K562 (cell line): ENCODE measurements at regions not wholly inside any gene's neighbourhood (a gene's known extent, or its start where the extent isn't known, plus 50 kb on each side); places are given as distances from the start of the nearest gene placed in this dataset.

Experiments used
- ATAC-seq: fragments of 200-7000 bp; cut with Tn5 transposase; 3 replicates; pipeline ENCODE4 v1.9.1; 2020; ENCODE audit warnings: moderate library complexity
- BruUV-seq: library from RNA; stranded (reverse); fragments of 400-500 nt; replicated peaks from 2 replicates; lab custom pipeline; 2021; lab: Mats Ljungman, UMichigan
- CTCF ChIA-PET: fragments of 300-600 bp; formaldehyde crosslinking; extraction: SDS; loops from one replicate; lab custom pipeline; 2021; ENCODE audit warnings: low intra/inter-chr PET ratio; lab: Yijun Ruan, JAX
- POLR2A ChIA-PET: fragments of 300-600, 350-650 bp; sonication (Branson Sonifier 250); formaldehyde crosslinking; extraction: SDS; loops from one replicate; lab custom pipeline; 2021; ENCODE audit warnings: antibody characterized with exemption, inconsistent platforms; lab: Yijun Ruan, JAX
- DNase-seq, 4 experiments: peaks; one replicate each; pipeline versions ENCODE4 v3.0.0 to v3.0.0-alpha.2; 2011 to 2018; ENCODE audit warnings: low spot score in 3 of 4, mixed read lengths in 3 of 4; ENCODE audit errors: extremely low read depth in 1 of 4
- FAIRE-seq: peaks from 2 replicates; lab custom pipeline; 2011; peaks lifted over from hg19 to GRCh38; lab: Jason Lieb, UNC
- H2AFZ ChIP-seq: 2 replicates; pipeline ENCODE4 v1.6.0; 2011; ENCODE audit warnings: low read depth, low read length, control low read depth, inconsistent platforms
- H3K27ac ChIP-seq: fragments of 200-600 bp; 3 replicates; pipeline ENCODE4 v1.8.0; 2011; ENCODE audit warnings: low read depth, mild to moderate bottlenecking, control low read depth, inconsistent platforms, low read length, moderate library complexity, mixed read lengths; ENCODE audit errors: extremely low read depth
- H3K27me3 ChIP-seq, 2 experiments: fragments of 300-600 bp in 1 of 2; 2 replicates in 1 of 2; 3 replicates in 1 of 2; pipeline versions ENCODE4 v1.6.0 to v1.8.0; 2011; ENCODE audit warnings: inconsistent platforms in 2 of 2, low read length in 2 of 2, mild to moderate bottlenecking in 1 of 2, mixed read lengths in 1 of 2, moderate library complexity in 1 of 2; ENCODE audit not compliant: control insufficient read depth in 2 of 2, insufficient read depth in 2 of 2
- H3K36me3 ChIP-seq: fragments of 300-600 bp; 3 replicates; pipeline ENCODE4 v1.8.0; 2011; ENCODE audit warnings: mild to moderate bottlenecking, low read length, inconsistent platforms; ENCODE audit not compliant: control insufficient read depth, insufficient read depth
- H3K4me1 ChIP-seq, 2 experiments: fragments of 200-600 bp in 1 of 2; replicated peaks in 1 of 2; 2 replicates in 1 of 2; 3 replicates in 1 of 2; pipeline versions ENCODE4 v1.5.1 to v1.8.0; 2011; ENCODE audit warnings: inconsistent platforms in 2 of 2, low read length in 2 of 2, mild to moderate bottlenecking in 1 of 2, mixed read lengths in 1 of 2, moderate library complexity in 1 of 2; ENCODE audit not compliant: control insufficient read depth in 2 of 2, insufficient read depth in 2 of 2
- H3K4me2 ChIP-seq: 2 replicates; pipeline ENCODE4 v1.6.1; 2011; ENCODE audit warnings: low read length, control low read depth, inconsistent platforms, mixed read lengths; ENCODE audit not compliant: insufficient read depth
- H3K4me3 ChIP-seq: fragments of 200-600 bp; sonication (generic), shearing (Covaris generic); 2 replicates; pipeline ENCODE4 v1.5.1; 2016; ENCODE audit warnings: control low read depth, inconsistent platforms
- H3K79me2 ChIP-seq: fragments of 200-600 bp; 3 replicates; pipeline ENCODE4 v1.8.0; 2011; ENCODE audit warnings: low read length, inconsistent platforms; ENCODE audit not compliant: control insufficient read depth, insufficient read depth
- H3K9ac ChIP-seq, 2 experiments: 2 replicates each; pipeline versions ENCODE4 v1.6.0 to v1.6.1; 2011; ENCODE audit warnings: low read depth in 2 of 2, low read length in 2 of 2, control low read depth in 1 of 2, inconsistent platforms in 1 of 2, mild to moderate bottlenecking in 1 of 2, mixed read lengths in 1 of 2; ENCODE audit not compliant: insufficient read depth in 1 of 2
- H3K9me1 ChIP-seq: one replicate; pipeline ENCODE4 v1.6.0; 2011; ENCODE audit warnings: inconsistent platforms, mild to moderate bottlenecking, low read length, moderate library complexity; ENCODE audit not compliant: control insufficient read depth, insufficient read depth
- H3K9me3 ChIP-seq: replicated peaks from 2 replicates; pipeline ENCODE4 v1.5.1; 2011; ENCODE audit warnings: low read depth, low read length, inconsistent platforms; ENCODE audit not compliant: control insufficient read depth, insufficient read depth
- H4K20me1 ChIP-seq: replicated peaks from 2 replicates; pipeline ENCODE4 v1.6.1; 2011; ENCODE audit warnings: low read length, inconsistent platforms, mixed read lengths; ENCODE audit not compliant: control insufficient read depth, insufficient read depth
- BHLHE40 ChIP-seq: IDR thresholded peaks from 2 replicates; pipeline ENCODE4 v1.6.1; 2011; ENCODE audit warnings: low read length, improper control_type of control experiment
- HOMEZ ChIP-seq: fragments of 250-450 bp; sonication (Bioruptor Pico); IDR thresholded peaks from 2 replicates; pipeline ENCODE4 v1.4.0; 2020; ENCODE audit warnings: mild to moderate bottlenecking, moderate library complexity
- NFE2 ChIP-seq: IDR thresholded peaks from 2 replicates; pipeline ENCODE4 v1.6.1; 2014; ENCODE audit warnings: antibody characterized with exemption, low read depth
- NR2C1 ChIP-seq, 2 experiments: fragments of 450-650 bp; IDR thresholded peaks; 2 replicates each; pipeline ENCODE4 v1.6.1; 2017; ENCODE audit warnings: mild to moderate bottlenecking in 2 of 2, antibody characterized with exemption in 1 of 2, inconsistent platforms in 1 of 2, missing compliant biosample characterization in 1 of 2, missing genetic modification characterization in 1 of 2
- NRF1 ChIP-seq, 2 experiments: fragments of 450-650 bp; IDR thresholded peaks in 1 of 2; conservative IDR thresholded peaks in 1 of 2; 2 replicates each; pipeline ENCODE4 v1.6.1; 2014; ENCODE audit warnings: mild to moderate bottlenecking in 2 of 2
- PML ChIP-seq: IDR thresholded peaks from 2 replicates; pipeline ENCODE4 v1.6.1; 2012; ENCODE audit warnings: low read length, inconsistent platforms
- RBBP5 ChIP-seq: fragments of 200-600 bp; sonication (generic); IDR thresholded peaks from 2 replicates; pipeline ENCODE4 v1.6.1; 2012; ENCODE audit warnings: borderline replicate concordance, mild to moderate bottlenecking, low read length, control low read depth, inconsistent platforms; ENCODE audit not compliant: insufficient read depth, poor library complexity, severe bottlenecking
- RFX7 ChIP-seq: fragments of 250-450 bp; sonication (Bioruptor Pico); IDR thresholded peaks from 2 replicates; pipeline ENCODE4 v1.5.1; 2021; ENCODE audit warnings: mild to moderate bottlenecking
- SIX5 ChIP-seq, 2 experiments: IDR thresholded peaks; 2 replicates each; pipeline ENCODE4 v1.6.1; 2011; ENCODE audit warnings: low read length in 2 of 2, borderline replicate concordance in 1 of 2, low read depth in 1 of 2, mild to moderate bottlenecking in 1 of 2, moderate library complexity in 1 of 2; ENCODE audit not compliant: insufficient read depth in 1 of 2
- YBX1 ChIP-seq: fragments of 450-650 bp; IDR thresholded peaks from 2 replicates; pipeline ENCODE4 v1.7.1; 2016; ENCODE audit warnings: mild to moderate bottlenecking
- ZNF134 ChIP-seq: fragments of 250-450 bp; sonication (Bioruptor Pico); conservative IDR thresholded peaks from 2 replicates; pipeline ENCODE4 v1.4.0; 2020
- WGBS: fragments of 100-300 bp; shearing (Covaris generic); methylation state at CpG from one replicate; pipeline ENCODE4 v1.1.6; 2016; ENCODE audit warnings: low coverage, mixed read lengths; ENCODE audit not compliant: insufficient coverage; ENCODE audit errors: missing lambda C conversion rate; 5-methylcytosine and 5-hydroxymethylcytosine counted together
- in situ Hi-C: fragments of 300-500 bp; cut with MboI; formaldehyde crosslinking; loops from 4 replicates; pipeline ENCODE4 v1.15.0; 2018; ENCODE audit warnings: inconsistent platforms, mixed read lengths
- intact Hi-C: fragments of 100-400 bp; cut with micrococcal nuclease; formaldehyde crosslinking; loops from 2 replicates; pipeline ENCODE4 v1.14.2; 2022
- TF ChIP-seq, protein P1 (sequence below): fragments of 250-450 bp; sonication (Bioruptor Pico); IDR thresholded peaks from 2 replicates; pipeline ENCODE4 v1.8.0; 2021; ENCODE audit warnings: mild to moderate bottlenecking, moderate library complexity
- TF ChIP-seq, protein P2 (sequence below): fragments of 250-450 bp; sonication (Bioruptor Pico); IDR thresholded peaks from 2 replicates; pipeline ENCODE4 v1.6.1; 2021; ENCODE audit warnings: mild to moderate bottlenecking

- H3K4me2 ChIP-seq, result no peak overlapping the region
- no peaks in the 10 kb centered on the region for H3K4me1 ChIP-seq
- H3K9me3 ChIP-seq, result no peaks in the 10 kb centered on the region
- H2AFZ ChIP-seq, result no peak overlapping the region
- ChIA-PET CTCF (no interaction called here), POLR2A (interaction anchor here (1.3 kb wide), 1 partner anchor 13 kb away, joined by 6 read pairs; no protein-coding TSS in a partner anchor)
- no peaks in the 10 kb centered on the region for H3K9me1 ChIP-seq
- ATAC-seq (no peak), FAIRE-seq (no peak), DNase-seq (no peak)
- TF ChIP-seq NR2C1 (IDR thresholded peaks at IDR 0.05) (no peak), NR2C1 (tag; IDR thresholded peaks at IDR 0.05) (no peak), NRF1 (conservative IDR thresholded peaks at IDR 0.05 in 1 of 2, IDR thresholded peaks at IDR 0.05 in 1 of 2) (no peak)
- in situ Hi-C loops (no loop called here), intact Hi-C loops (no loop called here)
- WGBS, result 3% methylated on average over 4 of the region's 4 CpGs
- no peak overlapping the region for H3K9ac ChIP-seq
- no peaks in the 10 kb centered on the region for H4K20me1 ChIP-seq
- no peaks in the 10 kb centered on the region; a peak in 1 of 5 replicates for H3K27me3 ChIP-seq
- H3K27ac ChIP-seq, result no peak overlapping the region
- no peak overlapping the region for H3K4me3 ChIP-seq
- no peaks in the 10 kb centered on the region for H3K36me3 ChIP-seq
- H3K79me2 ChIP-seq, result no peaks in the 10 kb centered on the region
- BruUV-seq, result no TSS peak
These were observed 82.6 kb upstream of the GNAO1 start for GRCh38 chr16:56108724-56109123.

- ChIA-PET POLR2A (interaction anchor here (1.3 kb wide), 1 partner anchor 14 kb away, joined by 6 read pairs; no protein-coding TSS in a partner anchor), CTCF (no interaction called here)
- no TSS peak for BruUV-seq
- Histone ChIP-seq H3K27ac (no peak overlapping the region), H3K36me3 (no peaks in the 10 kb centered on the region), H3K27me3 (no peaks in the 10 kb centered on the region; a peak in 1 of 5 replicates), H3K4me2 (no peak overlapping the region), H3K79me2 (no peaks in the 10 kb centered on the region), H3K9me1 (no peaks in the 10 kb centered on the region), H3K4me3 (no peak overlapping the region), H3K9me3 (no peaks in the 10 kb centered on the region), H3K4me1 (no peaks in the 10 kb centered on the region), H4K20me1 (no peaks in the 10 kb centered on the region), H3K9ac (no peak overlapping the region), H2AFZ (no peak overlapping the region)
- DNase-seq, result no peak
- 0% methylated on average over 2 of the region's 2 CpGs for WGBS
- no peak for FAIRE-seq
- intact Hi-C loops (no loop called here), in situ Hi-C loops (no loop called here)
- no peak for ATAC-seq
- TF ChIP-seq, protein P1, sequence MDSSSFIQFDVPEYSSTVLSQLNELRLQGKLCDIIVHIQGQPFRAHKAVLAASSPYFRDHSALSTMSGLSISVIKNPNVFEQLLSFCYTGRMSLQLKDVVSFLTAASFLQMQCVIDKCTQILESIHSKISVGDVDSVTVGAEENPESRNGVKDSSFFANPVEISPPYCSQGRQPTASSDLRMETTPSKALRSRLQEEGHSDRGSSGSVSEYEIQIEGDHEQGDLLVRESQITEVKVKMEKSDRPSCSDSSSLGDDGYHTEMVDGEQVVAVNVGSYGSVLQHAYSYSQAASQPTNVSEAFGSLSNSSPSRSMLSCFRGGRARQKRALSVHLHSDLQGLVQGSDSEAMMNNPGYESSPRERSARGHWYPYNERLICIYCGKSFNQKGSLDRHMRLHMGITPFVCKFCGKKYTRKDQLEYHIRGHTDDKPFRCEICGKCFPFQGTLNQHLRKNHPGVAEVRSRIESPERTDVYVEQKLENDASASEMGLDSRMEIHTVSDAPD, result no peak
- TF ChIP-seq RFX7 (CRISPR knock-in tag), result no peak
- TF ChIP-seq YBX1, result no peak
- no peak for TF ChIP-seq RBBP5
- TF ChIP-seq SIX5 (IDR thresholded peaks at IDR 0.05; ENCODE audit: borderline replicate concordance in 1 of 2, insufficient read depth in 1 of 2, low read depth in 1 of 2, low read length in 2 of 2), result no peak
- no peak for TF ChIP-seq BHLHE40
- TF ChIP-seq ZNF134 (CRISPR knock-in tag), result no peak
- no peak for TF ChIP-seq NFE2
- no peak for TF ChIP-seq PML
- TF ChIP-seq HOMEZ (CRISPR knock-in tag), result no peak
- TF ChIP-seq, protein P2, sequence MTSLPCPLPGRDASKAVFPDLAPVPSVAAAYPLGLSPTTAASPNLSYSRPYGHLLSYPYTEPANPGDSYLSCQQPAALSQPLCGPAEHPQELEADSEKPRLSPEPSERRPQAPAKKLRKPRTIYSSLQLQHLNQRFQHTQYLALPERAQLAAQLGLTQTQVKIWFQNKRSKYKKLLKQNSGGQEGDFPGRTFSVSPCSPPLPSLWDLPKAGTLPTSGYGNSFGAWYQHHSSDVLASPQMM, result no peak
These were observed 83.2 kb upstream of the GNAO1 start for GRCh38 chr16:56108056-56108471.
